ENCODE measurements at regions not wholly inside any gene's neighbourhood (a gene's known extent, or its start where the extent isn't known, plus 50 kb on each side); places are given as distances from the start of the nearest gene placed in this dataset.

- Histone ChIP-seq H3K4me2 (ENCODE audit: low read depth, low read length) (no peak overlapping the region), H3K4me3 (replicated peaks in 1 of 3; ENCODE audit: insufficient read depth in 1 of 3, low read depth in 2 of 3, low read length in 3 of 3) (no peak overlapping the region), H3K36me3 (replicated peaks in 1 of 2; ENCODE audit: control insufficient read depth in 1 of 2, insufficient read depth in 2 of 2, low read length in 2 of 2) (no peaks in the 10 kb centered on the region), H3K27ac (ENCODE audit: extremely low read length, insufficient read depth, low read length) (no peak overlapping the region), H2AFZ (ENCODE audit: low read length) (no peak overlapping the region), H3K79me2 (ENCODE audit: insufficient read depth, low read length) (no peaks in the 10 kb centered on the region), H3K9ac (ENCODE audit: insufficient read depth, low read depth, low read length) (no peak overlapping the region), H3K4me1 (ENCODE audit: insufficient read depth, low read length) (no peaks in the 10 kb centered on the region), H3K9me3 (ENCODE audit: low read length) (peaks cover 72% of the 10 kb centered on the region), H4K20me1 (ENCODE audit: insufficient read depth, low read length) (no peaks in the 10 kb centered on the region), H3K27me3 (ENCODE audit: control insufficient read depth in 1 of 2, insufficient read depth in 2 of 2, low read length in 2 of 2) (no peaks in the 10 kb centered on the region)
- ATAC-seq (no peak), FAIRE-seq (no peak), DNase-seq (ENCODE audit: low spot score) (no peak)
- in situ Hi-C loops (cut with HindIII; ENCODE audit: extremely low pct_ligation_motif_present, low pct_unique_long_range_greater_than_20kb) (no loop called here), intact Hi-C loops (cut with micrococcal nuclease; ENCODE audit: unreplicated experiment) (no loop called here)
- ChIA-PET POLR2A (no interaction called here), CTCF (ENCODE audit: low intra/inter-chr PET ratio, low total read pairs) (no interaction called here)
- WGBS (ENCODE audit: low lambda C conversion rate), result 4% methylated on average over 1 of the region's 1 CpG
- no TSS peak for BruUV-seq (replicated peaks)
- peak; percentile 96 for TF ChIP-seq CREB1 (IDR thresholded peaks at IDR 0.05)
- TF ChIP-seq CREB1 (CRISPR knock-in tag; IDR thresholded peaks at IDR 0.05), result no peak
- TF ChIP-seq FIP1L1 (IDR thresholded peaks at IDR 0.05; ENCODE audit: borderline replicate concordance, insufficient read depth, low read depth, low read length), result no peak
- peak; percentile 99 for TF ChIP-seq ATF7 (IDR thresholded peaks at IDR 0.05)
- no peak for TF ChIP-seq ATF7 (CRISPR knock-in tag; IDR thresholded peaks at IDR 0.05)
- no peak for TF ChIP-seq ZNF383 (CRISPR knock-in tag; IDR thresholded peaks at IDR 0.05; ENCODE audit: borderline replicate concordance)
These were observed 81.3 kb upstream of the MOCS1 start for GRCh38 chr6:40015530-40015929.

- Histone ChIP-seq H3K4me1 (ENCODE audit: insufficient read depth, low read length) (no peaks in the 10 kb centered on the region), H3K27ac (ENCODE audit: extremely low read length, insufficient read depth, low read length) (no peak overlapping the region), H3K9ac (ENCODE audit: insufficient read depth, low read depth, low read length) (no peak overlapping the region), H3K9me3 (ENCODE audit: low read length) (peaks cover 39% of the 10 kb centered on the region), H3K79me2 (ENCODE audit: insufficient read depth, low read length) (no peaks in the 10 kb centered on the region), H3K27me3 (ENCODE audit: control insufficient read depth in 1 of 2, insufficient read depth in 2 of 2, low read length in 2 of 2) (no peaks in the 10 kb centered on the region), H3K4me2 (ENCODE audit: low read depth, low read length) (no peak overlapping the region), H3K4me3 (replicated peaks in 1 of 3; ENCODE audit: insufficient read depth in 1 of 3, low read depth in 2 of 3, low read length in 3 of 3) (no peak overlapping the region), H2AFZ (ENCODE audit: low read length) (no peak overlapping the region), H3K36me3 (replicated peaks in 1 of 2; ENCODE audit: control insufficient read depth in 1 of 2, insufficient read depth in 2 of 2, low read length in 2 of 2) (no peaks in the 10 kb centered on the region), H4K20me1 (ENCODE audit: insufficient read depth, low read length) (no peaks in the 10 kb centered on the region)
- intact Hi-C loops (cut with micrococcal nuclease; ENCODE audit: unreplicated experiment) (no loop called here), in situ Hi-C loops (cut with HindIII; ENCODE audit: extremely low pct_ligation_motif_present, low pct_unique_long_range_greater_than_20kb) (no loop called here)
- TF ChIP-seq ZBTB8A (CRISPR knock-in tag; IDR thresholded peaks at IDR 0.05; ENCODE audit: borderline replicate concordance, low read depth), result no peak
- no peak for TF ChIP-seq SP140L (CRISPR knock-in tag; IDR thresholded peaks at IDR 0.05; ENCODE audit: borderline replicate concordance)
- TF ChIP-seq USF2 (IDR thresholded peaks at IDR 0.05; ENCODE audit: low read depth, low read length), result peak; percentile 11; the same call in 1 of the 2 replicates
- no peak for TF ChIP-seq USF2 (CRISPR knock-in tag; IDR thresholded peaks at IDR 0.05; ENCODE audit: borderline replicate concordance)
- peak; percentile 27; the same call in 1 of the 2 replicates for TF ChIP-seq RAD51 (IDR thresholded peaks at IDR 0.05; ENCODE audit: borderline replicate concordance)
- TF ChIP-seq ISX (CRISPR knock-in tag; conservative IDR thresholded peaks at IDR 0.05), result no peak
- no peak for FAIRE-seq
- ATAC-seq, result no peak
- CTCF ChIA-PET (ENCODE audit: low intra/inter-chr PET ratio, low total read pairs), result no interaction called here
- POLR2A ChIA-PET, result no interaction called here
- BruUV-seq (replicated peaks), result no TSS peak
- no peak for DNase-seq (ENCODE audit: low spot score)
- WGBS (ENCODE audit: low lambda C conversion rate), result 36% methylated on average over 4 of the region's 4 CpGs
These were observed 77.6 kb upstream of the MOCS1 start for GRCh38 chr6:40011844-40012243.
